HG02870 (cell line): ENCODE measurements at regions not wholly inside any gene's neighbourhood (a gene's known extent, or its start where the extent isn't known, plus 50 kb on each side); places are given as distances from the start of the nearest gene placed in this dataset.

Experiments
- ATAC-seq: cut with Tn5 transposase; IDR thresholded peaks from one replicate; pipeline ENCODE4 v1.9.1; 2021; ENCODE audit warnings: mild to moderate bottlenecking, moderate library complexity; ENCODE audit not compliant: unreplicated experiment

DNA sequence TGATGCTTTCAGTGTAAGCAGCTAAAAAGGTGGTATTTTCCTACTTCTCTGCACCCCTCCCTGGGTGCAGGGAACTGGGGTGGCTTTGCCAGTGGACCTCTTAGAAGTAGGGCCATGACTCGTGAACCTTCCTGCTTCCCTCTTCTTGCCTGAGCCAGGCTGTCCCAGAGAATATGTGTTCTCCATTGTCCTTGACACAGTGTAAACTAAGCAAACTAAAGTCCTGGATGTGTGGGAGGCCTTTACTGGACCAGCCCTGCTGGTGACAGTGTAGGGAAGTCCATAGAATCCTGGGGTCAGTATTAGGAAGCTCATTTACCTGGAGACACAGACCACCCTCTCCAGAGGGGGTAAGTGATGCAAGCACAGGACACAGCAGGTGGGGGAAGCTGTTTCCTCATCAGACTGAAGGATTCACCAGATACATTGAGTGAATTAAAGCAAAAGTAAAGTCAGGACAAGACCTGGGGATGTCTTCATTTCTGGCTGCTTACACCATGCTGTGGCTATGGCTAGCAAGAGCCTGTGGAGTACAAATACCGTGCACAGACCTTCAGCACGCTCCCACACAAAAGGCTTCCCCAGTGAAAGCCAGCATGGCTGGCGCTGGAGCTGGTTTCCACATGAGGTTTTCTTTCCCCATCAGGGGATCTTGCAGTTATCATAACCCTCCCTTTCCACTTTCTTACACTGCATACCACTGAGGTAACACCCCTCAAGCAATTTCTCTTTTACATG is 64.8 kb upstream of the LPP start:
- ATAC-seq: no peak

DNA sequence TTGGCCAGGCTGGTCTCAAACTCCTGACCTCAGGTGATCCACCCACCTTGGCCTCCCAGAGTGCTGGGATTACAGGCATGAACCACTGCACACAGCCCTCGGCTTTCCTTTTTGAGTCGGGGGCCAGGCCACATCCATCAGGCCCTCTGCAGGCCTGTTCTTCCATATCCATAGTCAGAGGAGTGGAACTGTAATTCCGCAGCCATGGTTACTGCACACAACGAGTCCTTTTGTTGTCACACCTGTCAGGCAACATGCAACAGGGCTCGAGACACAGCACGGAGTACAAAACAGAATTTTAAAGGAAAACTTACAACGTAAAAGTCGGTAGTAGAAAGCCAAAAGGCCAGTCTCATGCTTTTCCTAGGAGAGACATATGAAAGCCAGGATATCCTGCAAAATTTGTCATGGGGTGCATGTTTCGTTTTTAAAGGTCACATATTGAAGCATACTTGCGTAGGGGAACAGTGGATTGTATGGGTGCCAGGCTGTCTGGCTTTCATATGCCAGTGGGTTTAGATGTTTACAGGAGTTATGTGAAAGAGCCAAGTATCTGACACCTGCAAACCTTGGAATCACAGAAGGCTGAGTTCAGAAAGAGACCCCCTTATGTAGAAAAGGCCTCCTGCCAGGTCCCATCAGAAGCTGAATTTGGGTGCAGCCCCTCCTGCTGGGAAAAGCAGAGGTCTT is 63.2 kb upstream of the LPP start:
- no peak for ATAC-seq

DNA sequence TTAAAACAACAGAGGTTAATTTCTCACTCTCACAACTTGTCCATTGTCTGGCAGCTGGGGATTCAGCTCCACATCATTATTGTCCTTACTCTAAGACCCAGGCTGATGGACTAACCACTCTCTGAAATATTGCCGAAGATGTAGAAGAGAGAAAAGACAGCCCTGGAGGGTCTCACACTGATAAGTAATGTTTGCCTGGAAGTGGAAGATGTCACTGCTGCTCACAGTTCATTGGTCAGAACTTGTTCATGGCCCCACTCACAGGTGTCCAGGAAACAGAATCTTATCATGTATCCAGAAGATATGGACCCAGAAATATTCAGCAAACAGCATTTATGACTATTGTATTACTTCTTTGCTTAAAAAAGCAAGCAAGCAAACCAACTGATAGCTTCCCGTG is 62.2 kb upstream of the LPP start:
- no peak for ATAC-seq

DNA sequence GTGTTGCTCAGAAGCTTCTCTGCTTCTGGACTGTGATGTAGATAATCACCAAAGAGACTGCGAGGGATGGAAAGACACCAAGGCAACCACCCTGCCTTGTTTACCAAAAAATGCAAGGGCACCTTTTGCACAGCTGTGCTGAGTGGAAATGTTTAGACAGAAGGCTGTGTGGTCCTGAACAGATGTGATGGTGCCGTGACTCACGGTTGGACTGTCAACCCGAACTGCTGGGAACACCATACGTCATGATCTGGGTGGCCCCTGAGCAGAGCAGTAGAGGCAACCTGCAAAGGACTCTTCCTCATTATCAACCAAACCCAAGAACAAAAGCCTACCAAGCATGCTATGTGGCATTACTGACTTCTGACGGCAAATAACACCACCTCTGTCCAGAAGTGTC is 61.3 kb upstream of the LPP start:
- ATAC-seq: no peak

DNA sequence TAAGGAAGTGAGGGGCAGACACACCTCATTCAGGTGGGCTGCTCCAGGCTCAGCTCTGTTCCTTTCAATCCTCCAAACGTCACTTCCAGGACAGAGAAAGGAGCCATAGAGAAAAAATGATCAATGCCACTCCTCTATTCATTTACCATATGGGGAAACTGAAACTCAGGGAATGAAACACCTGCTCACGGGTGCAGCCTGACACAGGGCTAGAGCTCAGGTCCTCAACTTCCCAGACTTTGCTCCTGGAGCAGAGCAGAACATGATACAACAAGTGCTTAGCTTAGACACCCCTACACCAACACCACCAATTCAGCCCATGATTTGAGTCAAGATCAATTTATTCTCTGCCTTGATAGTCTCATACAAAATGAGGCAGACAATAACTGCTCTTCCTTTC is 58.5 kb upstream of the LPP start:
- no peak for ATAC-seq

DNA sequence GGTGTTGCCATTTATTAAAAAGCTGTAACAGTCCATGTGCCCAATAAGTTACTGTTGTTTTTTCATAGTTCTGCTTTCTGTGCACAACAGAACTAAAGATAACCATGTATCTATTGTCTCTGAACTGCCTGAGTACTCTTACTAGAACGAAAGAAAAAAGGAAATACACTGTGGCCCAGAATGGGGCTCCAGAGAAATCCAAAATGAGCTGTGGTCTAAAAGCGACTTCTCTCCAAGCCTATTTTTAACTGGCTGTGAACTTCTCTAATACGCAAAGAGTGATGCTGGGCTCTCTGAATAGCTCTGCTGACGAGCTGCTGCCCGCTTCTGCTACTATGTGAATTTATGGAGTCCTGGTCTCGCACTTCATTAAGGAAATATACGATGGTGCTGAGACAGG is 56.2 kb upstream of the LPP start:
- no peak for ATAC-seq

DNA sequence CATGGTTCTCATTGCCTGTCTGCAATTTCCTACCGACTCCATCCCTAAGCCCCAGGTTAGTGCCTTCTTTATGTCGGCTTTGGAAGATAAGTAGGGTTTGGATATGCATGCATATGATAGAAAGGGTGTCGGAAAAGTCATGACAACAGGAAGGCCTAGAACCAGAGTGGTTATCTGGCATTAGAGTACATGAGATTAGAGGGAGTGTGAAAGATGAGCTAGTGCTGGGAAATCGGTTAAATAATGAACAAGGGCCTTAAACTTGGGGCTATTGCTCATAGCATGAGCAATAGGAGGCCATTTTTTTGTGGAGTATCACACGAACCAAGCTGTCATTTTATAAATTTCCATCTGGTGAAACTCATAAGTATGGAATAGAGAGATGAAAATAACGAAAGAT is 54.0 kb upstream of the LPP start:
- ATAC-seq: no peak

DNA sequence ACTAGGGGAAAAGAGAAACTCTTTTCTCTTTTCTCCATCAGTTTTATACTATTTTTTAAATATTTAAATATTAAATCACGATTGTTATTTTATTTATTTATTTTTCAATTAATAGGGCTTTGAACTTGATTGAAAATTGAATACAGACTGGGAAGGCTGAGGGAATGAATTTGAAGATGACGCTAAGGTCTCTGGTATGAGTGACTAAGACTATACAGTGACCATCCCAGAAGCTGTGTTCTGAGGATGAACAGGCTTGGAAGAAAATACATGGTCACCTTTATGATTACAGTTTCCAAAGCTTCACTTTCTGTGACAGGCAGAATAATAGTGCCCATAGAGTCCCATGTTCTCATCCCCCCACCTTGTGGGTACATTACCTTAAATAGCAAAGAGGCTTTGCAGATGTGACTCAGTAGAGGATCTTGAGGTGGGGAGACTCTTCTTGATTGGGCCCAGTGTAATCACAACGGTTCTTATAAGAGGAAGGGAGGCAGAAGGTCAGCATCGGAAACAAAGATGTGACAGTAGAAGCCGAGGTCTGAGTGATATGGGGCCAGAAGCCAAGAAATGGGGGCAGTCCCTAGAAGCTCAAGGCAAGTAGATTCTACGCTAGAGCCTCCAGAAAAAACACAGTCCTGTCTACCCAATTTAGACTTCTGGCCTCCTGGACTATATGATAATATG is 51.0 kb upstream of the LPP start:
- ATAC-seq: no peak

DNA sequence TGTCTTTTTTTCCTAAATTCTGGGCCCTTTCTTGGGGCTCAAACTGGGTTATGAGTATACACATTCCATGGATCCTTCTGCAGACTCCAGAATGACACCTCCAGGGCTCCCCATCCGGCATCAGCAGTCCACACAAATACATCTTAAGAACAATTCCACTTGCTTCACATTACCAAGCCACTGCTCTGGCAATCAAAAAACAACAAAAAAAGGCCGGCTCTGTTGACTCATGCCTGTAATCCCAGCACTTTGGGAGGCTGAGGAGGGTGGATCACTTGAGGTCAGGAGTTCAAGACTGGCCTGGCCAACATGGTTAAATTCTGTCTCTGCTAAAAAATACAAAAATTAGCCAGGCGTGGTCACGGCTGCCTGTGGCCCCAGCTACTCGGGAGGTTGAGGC is 49.9 kb upstream of the LPP start:
- no peak for ATAC-seq
